ENCODE measurements at regions not wholly inside any gene's neighbourhood (a gene's known extent, or its start where the extent isn't known, plus 50 kb on each side); places are given as distances from the start of the nearest gene placed in this dataset.

DNA sequence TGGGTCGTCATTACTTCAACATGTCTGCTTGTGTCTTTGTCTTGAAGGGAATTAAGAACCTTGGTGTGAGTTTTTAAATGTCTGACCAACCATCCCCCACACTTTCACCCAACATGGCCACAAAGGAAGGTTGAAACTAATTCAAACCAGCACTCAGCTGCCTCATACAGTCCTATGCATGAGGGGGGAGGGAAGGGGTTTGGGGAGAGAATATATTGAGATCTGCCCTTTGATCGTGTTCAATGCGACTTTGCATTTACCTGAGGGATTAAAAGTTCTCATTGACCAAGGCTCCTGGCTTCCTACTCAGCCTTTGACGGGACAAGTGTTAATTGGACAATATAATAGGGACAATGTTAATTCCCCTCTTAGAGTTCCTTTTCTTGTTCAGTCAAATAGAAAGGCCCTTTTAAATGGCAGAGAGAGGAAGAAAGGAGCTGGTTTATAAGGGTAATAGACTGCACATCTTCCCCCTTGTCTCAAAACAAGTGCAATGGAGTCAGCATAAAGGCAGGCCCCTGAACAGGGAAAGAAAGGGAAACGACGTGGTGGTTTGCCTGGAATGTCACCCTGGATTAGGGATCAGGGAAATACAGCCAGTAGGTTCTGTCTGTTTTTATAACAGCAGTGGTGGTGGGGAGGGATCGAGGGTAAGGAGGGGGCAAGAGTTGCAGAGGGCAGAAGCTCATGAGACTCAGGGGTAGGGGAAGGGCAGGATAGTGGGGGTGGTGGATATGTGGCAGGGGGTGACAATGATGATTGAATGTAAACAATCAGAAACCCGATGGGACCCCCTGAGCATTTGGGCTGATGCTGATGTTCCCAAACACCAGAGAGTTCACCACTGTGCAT, 198.7 kb downstream of the MYCN start:
- no peak for DNase-seq (ENCODE audit: low read depth)
- TF ChIP-seq, protein P1, sequence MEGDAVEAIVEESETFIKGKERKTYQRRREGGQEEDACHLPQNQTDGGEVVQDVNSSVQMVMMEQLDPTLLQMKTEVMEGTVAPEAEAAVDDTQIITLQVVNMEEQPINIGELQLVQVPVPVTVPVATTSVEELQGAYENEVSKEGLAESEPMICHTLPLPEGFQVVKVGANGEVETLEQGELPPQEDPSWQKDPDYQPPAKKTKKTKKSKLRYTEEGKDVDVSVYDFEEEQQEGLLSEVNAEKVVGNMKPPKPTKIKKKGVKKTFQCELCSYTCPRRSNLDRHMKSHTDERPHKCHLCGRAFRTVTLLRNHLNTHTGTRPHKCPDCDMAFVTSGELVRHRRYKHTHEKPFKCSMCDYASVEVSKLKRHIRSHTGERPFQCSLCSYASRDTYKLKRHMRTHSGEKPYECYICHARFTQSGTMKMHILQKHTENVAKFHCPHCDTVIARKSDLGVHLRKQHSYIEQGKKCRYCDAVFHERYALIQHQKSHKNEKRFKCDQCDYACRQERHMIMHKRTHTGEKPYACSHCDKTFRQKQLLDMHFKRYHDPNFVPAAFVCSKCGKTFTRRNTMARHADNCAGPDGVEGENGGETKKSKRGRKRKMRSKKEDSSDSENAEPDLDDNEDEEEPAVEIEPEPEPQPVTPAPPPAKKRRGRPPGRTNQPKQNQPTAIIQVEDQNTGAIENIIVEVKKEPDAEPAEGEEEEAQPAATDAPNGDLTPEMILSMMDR (IDR thresholded peaks at IDR 0.05; ENCODE audit: insufficient read depth, low read depth, low read length, missing control alignments), result no peak
- no peak overlapping the region for H3K4me3 ChIP-seq (ENCODE audit: low read length)

DNA sequence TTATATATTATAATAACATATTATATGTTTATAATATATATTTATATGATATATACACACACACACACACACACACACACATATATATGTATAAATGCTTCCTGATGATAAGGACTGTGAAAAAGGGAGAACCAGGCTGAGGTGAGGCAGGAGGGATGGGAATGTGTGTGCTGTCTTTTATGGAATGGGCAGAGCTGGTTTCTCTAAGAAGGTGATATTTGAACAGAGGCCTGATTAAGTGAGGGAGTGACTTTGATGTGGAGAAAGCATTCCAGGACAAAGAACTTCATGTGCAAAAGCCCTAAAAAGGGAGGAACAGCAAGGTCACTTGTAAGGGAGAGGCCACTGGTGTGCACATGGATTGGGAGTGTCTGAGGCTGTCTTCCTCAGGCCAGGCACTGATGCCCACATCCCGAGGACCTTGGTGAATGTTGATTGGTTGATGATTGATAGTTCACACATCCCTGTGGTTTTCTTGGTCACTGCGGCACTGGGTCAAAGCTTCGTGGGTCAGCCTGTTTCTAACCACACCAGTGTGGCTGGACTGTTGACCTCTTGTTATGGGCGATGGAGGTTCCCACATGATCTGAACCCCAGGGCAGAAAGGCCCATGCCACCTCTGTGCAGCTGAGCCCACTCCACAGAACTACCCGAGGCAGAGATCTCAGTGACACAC, 196.9 kb downstream of the MYCN start:
- DNase-seq (ENCODE audit: low read depth), result no peak
- TF ChIP-seq, protein P1 (IDR thresholded peaks at IDR 0.05; ENCODE audit: insufficient read depth, low read depth, low read length, missing control alignments), result no peak
- H3K4me3 ChIP-seq (ENCODE audit: low read length), result no peak overlapping the region

DNA sequence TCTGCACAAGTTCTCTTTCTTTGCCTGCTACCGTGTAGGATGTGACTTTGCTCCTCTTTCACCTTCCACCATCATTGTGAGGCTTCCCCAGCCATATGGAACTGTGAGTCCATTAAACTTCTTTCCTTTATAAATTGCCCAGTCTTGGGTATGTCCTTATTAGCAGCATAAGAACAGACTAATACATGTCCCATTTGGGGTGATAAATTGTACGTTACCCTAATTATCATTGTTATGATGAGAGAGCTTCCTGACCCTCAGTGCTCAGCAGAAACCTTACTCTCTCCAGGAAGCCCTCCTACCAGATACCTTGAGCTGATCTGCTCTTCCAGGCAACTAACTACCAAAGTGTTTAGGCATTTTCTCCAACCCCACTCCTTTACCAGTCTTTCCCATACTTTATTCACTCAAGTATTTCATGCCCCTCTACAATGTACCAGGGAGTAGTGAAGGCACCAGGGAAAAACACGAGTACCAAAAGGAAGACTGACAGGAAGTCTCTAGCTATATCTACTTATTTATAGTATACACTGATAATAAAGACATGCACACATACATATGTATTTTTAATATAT, 196.2 kb downstream of the MYCN start:
- DNase-seq (ENCODE audit: low read depth), result no peak
- H3K4me3 ChIP-seq (ENCODE audit: low read length), result no peak overlapping the region
- TF ChIP-seq, protein P1 (IDR thresholded peaks at IDR 0.05; ENCODE audit: insufficient read depth, low read depth, low read length, missing control alignments), result no peak

DNA sequence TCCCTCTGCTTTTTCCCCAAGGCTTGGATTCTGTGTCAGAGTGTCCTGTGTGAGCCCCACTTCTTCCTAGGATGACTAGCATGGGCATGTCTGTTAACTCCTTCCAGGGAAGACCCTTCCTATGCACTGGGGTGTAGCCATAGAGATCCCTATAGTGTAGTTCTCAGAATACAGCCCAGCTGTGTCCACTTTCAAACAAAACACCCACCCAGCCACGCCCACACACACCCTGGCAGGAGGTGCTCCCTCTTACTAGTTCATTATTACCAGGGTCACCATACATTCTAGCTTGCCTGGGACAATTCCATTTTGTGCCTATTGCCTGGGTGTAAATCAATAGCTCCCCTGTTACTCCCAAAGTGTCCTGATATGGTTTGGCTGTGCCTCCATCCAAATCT, 195.6 kb downstream of the MYCN start:
- no peak for DNase-seq (ENCODE audit: low read depth)
- no peak overlapping the region for H3K4me3 ChIP-seq (ENCODE audit: low read length)
- TF ChIP-seq, protein P1 (IDR thresholded peaks at IDR 0.05; ENCODE audit: insufficient read depth, low read depth, low read length, missing control alignments), result no peak

DNA sequence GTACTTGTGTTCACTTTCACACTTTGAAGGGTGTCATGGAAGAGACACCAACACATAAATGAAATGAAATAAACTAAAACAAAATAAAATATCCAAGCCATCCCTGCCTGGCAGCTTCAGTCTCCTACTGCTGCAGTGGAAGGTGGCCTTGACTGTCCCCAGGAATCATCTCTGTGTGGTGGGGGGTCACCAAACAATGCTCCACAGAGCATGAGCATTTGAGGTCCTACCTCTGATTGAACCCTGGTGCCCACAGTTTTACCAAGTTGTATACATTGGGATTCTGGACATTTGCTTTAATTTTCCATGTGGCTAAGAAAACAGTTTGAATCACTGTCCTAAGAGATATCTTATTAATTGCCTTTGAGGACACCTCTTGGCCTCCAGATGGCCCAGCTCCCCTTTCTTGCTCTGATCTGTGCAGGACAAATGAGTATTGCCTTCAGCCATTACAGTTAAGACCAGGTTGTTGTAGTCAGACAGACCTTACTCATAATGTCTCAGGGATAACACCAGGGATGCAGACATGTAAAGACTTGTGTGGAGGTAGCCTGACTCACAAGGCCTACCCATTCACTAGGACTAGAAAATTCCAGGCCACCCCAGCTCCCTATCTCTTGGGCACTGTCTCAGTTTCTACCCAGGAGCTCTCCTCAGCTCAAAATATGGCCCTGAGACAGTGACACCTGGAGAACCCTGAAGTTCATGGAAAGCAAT, 195.0 kb downstream of the MYCN start:
- no peak overlapping the region for H3K4me3 ChIP-seq (ENCODE audit: low read length)
- peak; percentile 96 for DNase-seq (ENCODE audit: low read depth)
- TF ChIP-seq, protein P1 (IDR thresholded peaks at IDR 0.05; ENCODE audit: insufficient read depth, low read depth, low read length, missing control alignments), result no peak

DNA sequence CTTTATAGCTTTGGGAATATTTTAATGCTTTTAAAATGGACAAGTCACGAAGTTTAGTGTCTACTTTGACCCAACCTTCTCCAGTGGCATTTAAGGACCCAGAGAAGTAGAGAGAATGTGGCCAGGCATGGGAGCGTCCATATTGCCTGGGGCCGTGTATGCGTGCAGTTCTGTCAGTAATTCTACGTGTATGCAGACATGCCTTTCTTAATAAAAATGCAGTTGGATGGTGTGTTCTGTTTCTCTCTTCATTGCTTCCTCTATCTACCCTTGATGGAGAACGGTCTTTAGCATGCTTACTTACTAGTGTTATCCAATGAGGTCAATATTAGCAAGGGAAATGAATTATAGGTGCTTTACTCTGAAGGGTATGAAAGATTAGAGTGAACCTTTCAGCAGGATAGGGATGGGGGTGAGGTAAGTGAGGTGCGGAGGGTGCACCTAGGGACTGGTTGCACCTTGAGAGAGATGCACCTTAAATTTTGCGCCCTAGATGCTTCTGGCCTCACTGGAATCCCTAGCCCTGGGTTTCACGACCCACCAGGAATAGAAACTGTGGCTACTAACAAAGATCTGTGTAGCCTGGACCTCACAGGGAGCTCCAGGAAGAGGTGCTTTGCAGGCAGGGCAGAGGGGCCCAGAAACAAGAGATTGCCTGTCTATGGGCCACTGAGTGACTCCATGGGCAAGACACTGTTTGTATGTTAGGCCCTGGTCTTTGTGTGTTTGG, 194.3 kb downstream of the MYCN start:
- H3K4me3 ChIP-seq (ENCODE audit: low read length), result no peak overlapping the region
- TF ChIP-seq, protein P1 (IDR thresholded peaks at IDR 0.05; ENCODE audit: insufficient read depth, low read depth, low read length, missing control alignments), result no peak
- no peak for DNase-seq (ENCODE audit: low read depth)

Measured in epithelial cell of esophagus (primary cell).